ENCODE measurements at regions not wholly inside any gene's neighbourhood (a gene's known extent, or its start where the extent isn't known, plus 50 kb on each side); places are given as distances from the start of the nearest gene placed in this dataset.

GRCh38 chr6:150719099-150719766 lies 119.5 kb downstream of the PLEKHG1 start:
- no peak for TF ChIP-seq POLR2AphosphoS5 (IDR thresholded peaks at IDR 0.05; ENCODE audit: low read depth, low read length)
- TF ChIP-seq POLR2A (IDR thresholded peaks at IDR 0.05; ENCODE audit: low read depth, low read length) = no peak
- TF ChIP-seq TAF1 (IDR thresholded peaks at IDR 0.05; ENCODE audit: borderline replicate concordance, low read depth, low read length) = no peak

Measured in GM12892 (cell line).